ENCODE measurements at regions not wholly inside any gene's neighbourhood (a gene's known extent, or its start where the extent isn't known, plus 50 kb on each side); places are given as distances from the start of the nearest gene placed in this dataset.
"Not testable (repeated sequence)": the region's sequence is repeated elsewhere in the genome, so short reads cannot be mapped to it uniquely, and the experiment has no call there.

DNA sequence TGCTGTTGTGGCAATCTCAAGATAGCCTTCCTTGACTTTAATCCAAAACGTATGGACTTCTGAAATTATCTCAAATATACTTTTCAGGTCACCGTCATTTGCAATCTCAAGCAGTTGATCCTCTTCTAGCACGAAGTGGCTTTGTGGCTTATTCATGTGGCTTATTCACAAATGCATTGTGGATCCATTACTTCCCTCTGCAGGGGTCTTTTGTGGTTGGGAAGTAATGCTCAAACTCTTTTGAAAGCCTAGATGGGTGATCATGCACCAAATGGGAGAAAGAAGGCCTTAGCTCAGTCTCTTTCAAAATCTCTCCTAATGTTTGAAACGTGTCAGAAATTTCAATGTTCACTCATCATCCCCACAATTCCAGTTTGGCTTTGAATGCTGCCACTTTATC is 597.2 kb upstream of the CDH10 start:
- Histone ChIP-seq H3K27ac (no peak overlapping the region), H3K4me1 (no peaks in the 10 kb centered on the region), H3K9me3 (peaks cover 0 to 11% (median 4%) of the 10 kb centered on the region in 4 donors), H3K4me3 (no peak overlapping the region), H3K27me3 (no peaks in the 10 kb centered on the region), H3K36me3 (no peaks in the 10 kb centered on the region)
- DNase-seq: no peak
- intact Hi-C loops (cut with DNase I; ENCODE audit: low total_unique reads): no loop called here
- whole genome bisulfite sequencing, 5 donors: 55 to 66% (median 61%) methylated on average over 4 of the region's 4 CpGs
- TF ChIP-seq POLR2AphosphoS5 (IDR thresholded peaks at IDR 0.05) (no peak), POLR2A (IDR thresholded peaks at IDR 0.05) (no peak), EP300 (IDR thresholded peaks at IDR 0.05) (no peak)
- TF ChIP-seq, protein P1, sequence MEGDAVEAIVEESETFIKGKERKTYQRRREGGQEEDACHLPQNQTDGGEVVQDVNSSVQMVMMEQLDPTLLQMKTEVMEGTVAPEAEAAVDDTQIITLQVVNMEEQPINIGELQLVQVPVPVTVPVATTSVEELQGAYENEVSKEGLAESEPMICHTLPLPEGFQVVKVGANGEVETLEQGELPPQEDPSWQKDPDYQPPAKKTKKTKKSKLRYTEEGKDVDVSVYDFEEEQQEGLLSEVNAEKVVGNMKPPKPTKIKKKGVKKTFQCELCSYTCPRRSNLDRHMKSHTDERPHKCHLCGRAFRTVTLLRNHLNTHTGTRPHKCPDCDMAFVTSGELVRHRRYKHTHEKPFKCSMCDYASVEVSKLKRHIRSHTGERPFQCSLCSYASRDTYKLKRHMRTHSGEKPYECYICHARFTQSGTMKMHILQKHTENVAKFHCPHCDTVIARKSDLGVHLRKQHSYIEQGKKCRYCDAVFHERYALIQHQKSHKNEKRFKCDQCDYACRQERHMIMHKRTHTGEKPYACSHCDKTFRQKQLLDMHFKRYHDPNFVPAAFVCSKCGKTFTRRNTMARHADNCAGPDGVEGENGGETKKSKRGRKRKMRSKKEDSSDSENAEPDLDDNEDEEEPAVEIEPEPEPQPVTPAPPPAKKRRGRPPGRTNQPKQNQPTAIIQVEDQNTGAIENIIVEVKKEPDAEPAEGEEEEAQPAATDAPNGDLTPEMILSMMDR (IDR thresholded peaks at IDR 0.05): no peak

GRCh38 chr5:25238720-25239119 is 593.9 kb upstream of the CDH10 start:
- intact Hi-C loops (cut with DNase I; ENCODE audit: low total_unique reads); H3K36me3 ChIP-seq; H3K4me1 ChIP-seq; DNase-seq; H3K27ac ChIP-seq; H3K27me3 ChIP-seq; H3K4me3 ChIP-seq: not testable (repeated sequence)
- H3K9me3 ChIP-seq: peaks cover 0 to 11% (median 0%) of the 10 kb centered on the region in 4 donors
- 90 to 96% (median 96%) methylated on average over 4 of the region's 4 CpGs for WGBS, 5 donors

DNA sequence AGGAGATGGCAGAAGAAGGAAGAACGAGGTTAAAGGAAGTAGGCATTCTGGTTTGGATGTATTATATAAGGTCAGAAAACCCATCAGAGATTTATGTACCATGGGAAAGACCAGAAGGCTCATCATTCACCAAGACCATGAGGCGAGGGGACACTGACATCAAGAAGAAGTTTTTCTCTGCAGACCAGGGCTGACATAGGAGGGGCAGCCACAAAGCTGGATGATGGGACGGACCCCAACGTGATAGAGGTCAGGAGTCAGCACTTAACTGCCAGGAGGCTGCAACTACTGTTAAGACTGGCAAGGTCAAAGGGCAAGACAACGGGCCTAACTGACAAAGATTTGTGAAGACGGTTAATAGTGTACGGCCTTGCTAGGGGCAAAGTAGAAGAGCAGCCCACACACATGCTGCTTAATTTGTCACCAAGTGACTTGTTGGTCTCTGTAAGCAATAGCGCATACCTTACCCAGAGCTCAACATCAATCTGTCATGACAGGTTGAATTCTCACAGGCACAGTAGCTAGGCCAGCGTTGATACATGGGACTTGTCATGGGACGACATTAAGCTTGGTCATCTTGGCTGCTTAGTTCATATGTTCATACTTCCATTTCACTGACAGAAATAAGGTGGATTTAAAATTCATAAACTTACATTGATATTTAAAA is 579.7 kb upstream of the CDH10 start:
- Histone ChIP-seq H3K27ac (no peak overlapping the region), H3K36me3 (no peaks in the 10 kb centered on the region), H3K27me3 (no peaks in the 10 kb centered on the region), H3K9me3 (peaks cover 0 to 7% (median 4%) of the 10 kb centered on the region in 4 donors), H3K4me1 (no peaks in the 10 kb centered on the region), H3K4me3 (no peak overlapping the region)
- WGBS, 5 donors: 54 to 66% (median 60%) methylated on average over 10 of the region's 10 CpGs
- TF ChIP-seq, protein P1 (IDR thresholded peaks at IDR 0.05): no peak
- no peak for TF ChIP-seq POLR2AphosphoS5 (IDR thresholded peaks at IDR 0.05)
- no peak for TF ChIP-seq EP300 (IDR thresholded peaks at IDR 0.05)
- no peak for TF ChIP-seq POLR2A (IDR thresholded peaks at IDR 0.05)
- DNase-seq: no peak
- intact Hi-C loops (cut with DNase I; ENCODE audit: low total_unique reads): no loop called here

DNA sequence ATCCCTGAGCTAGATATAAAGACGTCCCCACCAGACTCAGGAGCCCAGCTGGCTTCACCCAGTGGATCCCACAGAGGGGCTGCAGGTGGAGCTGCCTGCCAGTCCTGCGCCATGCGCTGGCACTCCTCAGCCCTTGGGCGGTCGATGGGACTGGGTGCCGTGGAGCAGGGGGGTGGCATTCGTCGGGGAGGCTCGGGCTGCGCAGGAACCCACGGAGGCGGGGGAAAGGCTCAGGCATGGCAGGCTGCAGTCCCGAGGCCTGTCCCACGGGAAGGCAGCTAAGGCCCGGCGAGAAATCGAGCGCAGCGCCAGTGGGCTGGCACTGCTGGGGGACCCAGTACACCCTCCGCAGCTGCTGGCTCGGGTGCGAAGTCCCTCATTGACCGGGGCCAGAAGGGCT is 555.1 kb upstream of the CDH10 start:
- H3K4me3 ChIP-seq; H3K4me1 ChIP-seq; H3K27ac ChIP-seq; intact Hi-C loops (cut with DNase I; ENCODE audit: low total_unique reads); DNase-seq; H3K36me3 ChIP-seq; H3K27me3 ChIP-seq: not testable (repeated sequence)
- H3K9me3 ChIP-seq: peaks cover 0 to 23% (median 13%) of the 10 kb centered on the region in 4 donors
- 89 to 96% (median 94%) methylated on average over 16 to 23 of the region's 23 CpGs for WGBS, 5 donors

DNA sequence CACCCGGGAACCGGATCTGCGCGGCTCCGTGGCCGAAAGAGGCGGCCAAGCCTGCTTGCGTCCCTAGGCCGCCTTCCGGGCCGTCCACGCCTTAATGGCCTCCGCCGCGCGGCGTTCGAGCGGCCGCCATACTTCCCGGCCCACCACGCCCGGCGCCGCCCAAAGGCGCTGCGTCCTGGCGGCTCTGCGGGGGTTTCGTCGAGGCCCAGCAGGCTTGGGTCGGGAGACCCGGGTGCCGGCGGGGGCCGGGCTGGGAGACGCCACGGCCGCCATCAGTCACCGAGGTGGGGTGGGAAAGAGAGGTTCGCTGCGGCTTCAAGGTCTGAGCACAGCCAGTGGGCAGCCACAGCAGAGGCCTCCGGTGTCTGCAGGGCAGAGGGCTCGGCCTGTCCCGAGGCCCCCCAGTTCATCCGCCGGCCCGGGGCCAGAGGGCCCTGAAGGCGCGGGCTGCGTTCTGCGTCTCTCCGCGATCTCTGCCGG is 545.8 kb upstream of the CDH10 start:
- 93 to 96% (median 94%) methylated on average over 20 to 55 of the region's 55 CpGs for WGBS, 5 donors
- Histone ChIP-seq H3K36me3 (no peaks in the 10 kb centered on the region), H3K4me3 (no peak overlapping the region), H3K4me1 (no peaks in the 10 kb centered on the region), H3K27ac (no peak overlapping the region), H3K9me3 (peaks cover 0 to 20% (median 12%) of the 10 kb centered on the region in 4 donors), H3K27me3 (no peaks in the 10 kb centered on the region)
- DNase-seq: no peak
- intact Hi-C loops (cut with DNase I; ENCODE audit: low total_unique reads): no loop called here
- TF ChIP-seq EP300 (IDR thresholded peaks at IDR 0.05) (no peak), POLR2A (IDR thresholded peaks at IDR 0.05) (no peak), POLR2AphosphoS5 (IDR thresholded peaks at IDR 0.05) (no peak)
- TF ChIP-seq, protein P1 (IDR thresholded peaks at IDR 0.05): no peak
